Left colon (tissue), 2 donors: ENCODE measurements at regions not wholly inside any gene's neighbourhood (a gene's known extent, or its start where the extent isn't known, plus 50 kb on each side); places are given as distances from the start of the nearest gene placed in this dataset.
"Not testable (repeated sequence)": the region's sequence is repeated elsewhere in the genome, so short reads cannot be mapped to it uniquely, and the experiment has no call there.

Source experiments
- ATAC-seq: fragments of 200-7000 bp; cut with Tn5 transposase; one replicate; pipeline ENCODE4 v1.9.1; 2020; ENCODE audit warnings: mild to moderate bottlenecking, moderate library complexity
- DNase-seq, 2 donors: peaks; one replicate each; pipeline ENCODE4 v3.0.0-alpha.2; 2020
- intact Hi-C, 2 donors: fragments of 100-400 bp; cut with DNase I in 1 of 2; cut with micrococcal nuclease in 1 of 2; formaldehyde crosslinking; loops; one replicate each; pipeline versions ENCODE4 v1.11.2 to v1.14.0; 2022; cut with DNase I, micrococcal nuclease
- donor health status: DM: no; HTN: no; CAD: no.
- donor health status: DM: yes; HTN: yes; CAD: no.

- intact Hi-C loops = no loop called here
- ATAC-seq (no peak), DNase-seq (no peak)
Measured at GRCh38 chr7:153912211-153912610, 140.0 kb upstream of the DPP6 start.

GRCh38 chr7:153920126-153920525, 132.1 kb upstream of the DPP6 start:
- intact Hi-C loops = no loop called here
- DNase-seq (no peak), ATAC-seq (no peak)

GRCh38 chr7:153920897-153921296, 131.3 kb upstream of the DPP6 start:
- intact Hi-C loops = no loop called here
- DNase-seq (no peak), ATAC-seq (no peak)

GRCh38 chr7:153921408-153921807, 130.8 kb upstream of the DPP6 start:
- no peak for ATAC-seq
- DNase-seq = no peak
- intact Hi-C loops = no loop called here

GRCh38 chr7:153930696-153931095, 121.5 kb upstream of the DPP6 start:
- no peak for ATAC-seq
- intact Hi-C loops = no loop called here
- DNase-seq = no peak

- intact Hi-C loops = no loop called here
- ATAC-seq = no peak
- no peak for DNase-seq
Measured at GRCh38 chr7:153934048-153934447, 118.2 kb upstream of the DPP6 start.

- intact Hi-C loops = no loop called here
- ATAC-seq = no peak
- DNase-seq = no peak
Measured at GRCh38 chr7:153934629-153935028, 117.6 kb upstream of the DPP6 start.

- intact Hi-C loops = no loop called here
- no peak for DNase-seq
- no peak for ATAC-seq
Measured at GRCh38 chr7:153935095-153935494, 117.1 kb upstream of the DPP6 start.

GRCh38 chr7:153938451-153938850, 113.7 kb upstream of the DPP6 start:
- ATAC-seq (no peak), DNase-seq (no peak)
- intact Hi-C loops = no loop called here

GRCh38 chr7:153939177-153939576, 113.0 kb upstream of the DPP6 start:
- no peak for DNase-seq
- no peak for ATAC-seq
- intact Hi-C loops = no loop called here

- intact Hi-C loops = no loop called here
- ATAC-seq = no peak
- no peak for DNase-seq
Measured at GRCh38 chr7:153939654-153940053, 112.5 kb upstream of the DPP6 start.

GRCh38 chr7:153941061-153941460, 111.1 kb upstream of the DPP6 start:
- DNase-seq (no peak), ATAC-seq (no peak)
- intact Hi-C loops = no loop called here

- intact Hi-C loops = no loop called here
- ATAC-seq (no peak), DNase-seq (no peak)
Measured at GRCh38 chr7:153942036-153942435, 110.2 kb upstream of the DPP6 start.

GRCh38 chr7:153943457-153943856, 108.7 kb upstream of the DPP6 start:
- intact Hi-C loops = no loop called here
- DNase-seq (no peak), ATAC-seq (no peak)

GRCh38 chr7:153943861-153944260, 108.3 kb upstream of the DPP6 start:
- intact Hi-C loops = no loop called here
- DNase-seq (no peak), ATAC-seq (no peak)

GRCh38 chr7:153948060-153948459, 104.1 kb upstream of the DPP6 start:
- ATAC-seq = no peak
- intact Hi-C loops = no loop called here
- no peak for DNase-seq

- intact Hi-C loops = no loop called here
- ATAC-seq (no peak), DNase-seq (no peak)
Measured at GRCh38 chr7:153951316-153951715, 100.9 kb upstream of the DPP6 start.

GRCh38 chr7:153954477-153954876, 97.7 kb upstream of the DPP6 start:
- ATAC-seq (no peak), DNase-seq (no peak)
- intact Hi-C loops = no loop called here

GRCh38 chr7:153957677-153958076, 94.5 kb upstream of the DPP6 start:
- intact Hi-C loops, DNase-seq, ATAC-seq: not testable (repeated sequence)

- ATAC-seq, intact Hi-C loops: not testable (repeated sequence)
Measured at GRCh38 chr7:153958381-153958780, 93.8 kb upstream of the DPP6 start.

GRCh38 chr7:153958789-153959188, 93.4 kb upstream of the DPP6 start:
- DNase-seq, ATAC-seq, intact Hi-C loops: not testable (repeated sequence)

More at GRCh38 chr7:153958381-153958780, 93.8 kb upstream of the DPP6 start:
- not testable (repeated sequence) for DNase-seq
